Body of pancreas (tissue), 4 donors: ENCODE measurements at regions not wholly inside any gene's neighbourhood (a gene's known extent, or its start where the extent isn't known, plus 50 kb on each side); places are given as distances from the start of the nearest gene placed in this dataset.

Experiments used
- CTCF ChIP-seq, 7 experiments: fragments of 450-650 bp in 4 of 7; fragments of 200-600 bp in 3 of 7; sonication (generic) in 3 of 7; IDR thresholded peaks; one replicate each; pipeline ENCODE4 v1.5.1; 2016 to 2019; ENCODE audit warnings: antibody characterized with exemption in 7 of 7
- POLR2A ChIP-seq, 3 donors: fragments of 450-650 bp; IDR thresholded peaks; one replicate each; pipeline ENCODE4 v1.6.1; 2016; ENCODE audit warnings: antibody characterized with exemption in 3 of 3, mild to moderate bottlenecking in 2 of 3

GRCh38 chr6:62707156-62707555 is 421.1 kb upstream of the KHDRBS2 start:
- TF ChIP-seq CTCF (IDR thresholded peaks at IDR 0.05) (no peak), POLR2A (IDR thresholded peaks at IDR 0.05) (no peak)
